ENCODE measurements at regions not wholly inside any gene's neighbourhood (a gene's known extent, or its start where the extent isn't known, plus 50 kb on each side); places are given as distances from the start of the nearest gene placed in this dataset.

DNA sequence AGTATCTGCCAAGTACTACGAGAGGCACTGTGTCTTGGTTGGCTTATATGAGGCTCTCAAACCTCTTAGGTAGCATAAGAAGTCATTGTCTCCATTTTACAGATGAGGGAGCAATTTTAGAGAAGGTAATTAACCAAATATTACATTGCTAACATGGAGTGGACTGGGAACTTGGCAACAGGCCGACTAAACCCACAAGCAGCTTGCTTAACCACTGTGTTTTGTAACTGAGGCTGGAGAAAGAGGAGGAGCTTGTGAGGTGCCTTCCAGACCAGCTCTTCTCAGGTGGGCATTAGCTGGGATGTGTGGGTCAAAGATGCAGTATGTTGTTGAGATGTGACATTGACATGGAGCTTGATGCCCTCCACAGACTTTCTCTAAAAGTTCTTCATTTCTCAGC is 835.6 kb upstream of the RBFOX1 start:
- TF ChIP-seq CTCF (IDR thresholded peaks at IDR 0.05), result no peak
- no peak for TF ChIP-seq POLR2A (IDR thresholded peaks at IDR 0.05)
